Spleen (tissue), 11 donors: ENCODE measurements at regions not wholly inside any gene's neighbourhood (a gene's known extent, or its start where the extent isn't known, plus 50 kb on each side); places are given as distances from the start of the nearest gene placed in this dataset.

Source experiments
- DNase-seq: peaks from one replicate; pipeline ENCODE4 v3.0.0-alpha.2; 2020
- H3K27ac ChIP-seq, 8 donors: fragments of 200-600 bp; sonication (generic) in 7 of 8; 1 replicate in 4 of 8; 2 replicates in 4 of 8; pipeline versions ENCODE4 v1.5.0 to v1.8.0; 2016 to 2021; ENCODE audit warnings: inconsistent platforms in 4 of 8, mild to moderate bottlenecking in 4 of 8, moderate library complexity in 1 of 8
- H3K27me3 ChIP-seq, 7 donors: fragments of 200-600 bp; sonication (generic) in 6 of 7; replicated peaks in 1 of 7; 1 replicate in 4 of 7; 2 replicates in 3 of 7; pipeline versions ENCODE4 v1.5.0 to v1.8.0; 2016 to 2021; ENCODE audit warnings: inconsistent platforms in 3 of 7, mild to moderate bottlenecking in 1 of 7
- H3K36me3 ChIP-seq, 6 donors: fragments of 200-600 bp; sonication (generic) in 5 of 6; 1 replicate in 4 of 6; 2 replicates in 2 of 6; pipeline versions ENCODE4 v1.5.0 to v1.8.0; 2016 to 2021; ENCODE audit warnings: inconsistent platforms in 2 of 6
- H3K4me1 ChIP-seq, 6 donors: fragments of 200-600 bp; sonication (generic) in 5 of 6; 1 replicate in 3 of 6; 2 replicates in 3 of 6; pipeline versions ENCODE4 v1.5.0 to v1.8.0; 2016 to 2021; ENCODE audit warnings: inconsistent platforms in 3 of 6
- H3K4me3 ChIP-seq, 8 donors: fragments of 200-600 bp; sonication (generic) in 7 of 8; 1 replicate in 4 of 8; 2 replicates in 4 of 8; pipeline versions ENCODE4 v1.5.0 to v1.8.0; 2016 to 2021; ENCODE audit warnings: inconsistent platforms in 4 of 8, mild to moderate bottlenecking in 4 of 8, moderate library complexity in 2 of 8
- H3K9me3 ChIP-seq, 8 donors: fragments of 200-600 bp; sonication (generic) in 7 of 8; 1 replicate in 4 of 8; 2 replicates in 4 of 8; pipeline versions ENCODE4 v1.5.0 to v1.8.0; 2016 to 2021; ENCODE audit warnings: inconsistent platforms in 4 of 8
- CTCF ChIP-seq, 11 experiments: fragments of 200-600 bp in 7 of 11; fragments of 450-650 bp in 4 of 11; sonication (generic) in 4 of 11; IDR thresholded peaks in 8 of 11; conservative IDR thresholded peaks in 3 of 11; 1 replicate in 7 of 11; 2 replicates in 4 of 11; pipeline versions ENCODE4 v1.4.0 to v1.8.0; 2016 to 2021; ENCODE audit warnings: antibody characterized with exemption in 11 of 11, inconsistent platforms in 4 of 11, mild to moderate bottlenecking in 1 of 11
- POLR2A ChIP-seq, 3 donors: fragments of 450-650 bp; IDR thresholded peaks; one replicate each; pipeline ENCODE4 v1.5.1; 2017; ENCODE audit warnings: antibody characterized with exemption in 3 of 3, mild to moderate bottlenecking in 1 of 3
- POLR2AphosphoS5 ChIP-seq, 3 donors: sonication (generic); formaldehyde crosslinking; IDR thresholded peaks; one replicate each; pipeline ENCODE4 v1.5.1; 2017; ENCODE audit warnings: antibody characterized with exemption in 3 of 3
- WGBS, 5 donors: extraction: QIAGEN DNeasy Blood & Tissue Kit in 3 of 5; methylation state at CpG; one replicate each; pipeline versions ENCODE4 v1.1.5 to v1.1.7; 2013 to 2018; 5-methylcytosine and 5-hydroxymethylcytosine counted together
- intact Hi-C: fragments of 100-400 bp; cut with DNase I; formaldehyde crosslinking; loops from one replicate; pipeline ENCODE4 v1.15.0; 2023; ENCODE audit warnings: low total_unique reads
- donor health status: healthy with polysubstance abuse.
- donor health status: DM: no; HTN: no; CAD: no; lungs with moderate emphysema.
- donor health status: DM: no; HTN: no; CAD: no.
- donor health status: Bipolar disorder and iron deficiency.
- donor health status: healthy.
- donor health status: DM: no; HTN: no; CAD: no.
- donor health status: DM: yes; HTN: yes; CAD: no.

GRCh38 chr9:16191191-16191590 lies 638.3 kb downstream of the CCDC171 start:
- TF ChIP-seq CTCF (IDR thresholded peaks at IDR 0.05 in 8 of 11, conservative IDR thresholded peaks at IDR 0.05 in 3 of 11), result no peak
- TF ChIP-seq POLR2AphosphoS5 (IDR thresholded peaks at IDR 0.05), result no peak
- no peak for TF ChIP-seq POLR2A (IDR thresholded peaks at IDR 0.05)
- Histone ChIP-seq H3K4me3 (no peak overlapping the region), H3K27me3 (no peaks in the 10 kb centered on the region), H3K27ac (no peak overlapping the region), H3K9me3 (peaks cover 0 to 13% (median 5%) of the 10 kb centered on the region in 8 donors), H3K36me3 (no peaks in the 10 kb centered on the region), H3K4me1 (peaks cover 0 to 6% (median 0%) of the 10 kb centered on the region in 6 donors)
- no peak for DNase-seq
- intact Hi-C loops, result no loop called here
- 78 to 96% (median 89%) methylated on average over 3 of the region's 3 CpGs for WGBS, 5 donors

- intact Hi-C loops, result no loop called here
- 4 to 7% (median 6%) methylated on average over 14 of the region's 14 CpGs for WGBS, 5 donors
- no peak for DNase-seq
- H3K27ac ChIP-seq, result no peak overlapping the region
- H3K27me3 ChIP-seq, result no peaks in the 10 kb centered on the region
- H3K36me3 ChIP-seq, result no peaks in the 10 kb centered on the region
- H3K9me3 ChIP-seq, result peaks cover 0 to 13% (median 5%) of the 10 kb centered on the region in 8 donors
- TF ChIP-seq CTCF (IDR thresholded peaks at IDR 0.05 in 8 of 11, conservative IDR thresholded peaks at IDR 0.05 in 3 of 11) (peak in 7 of 11 experiments; percentile 27 to 61 (median 50)), POLR2AphosphoS5 (IDR thresholded peaks at IDR 0.05) (no peak), POLR2A (IDR thresholded peaks at IDR 0.05) (no peak)
- no peak overlapping the region for H3K4me3 ChIP-seq
- peaks cover 0 to 6% (median 0%) of the 10 kb centered on the region in 6 donors for H3K4me1 ChIP-seq
These were observed 639.0 kb downstream of the CCDC171 start for GRCh38 chr9:16191691-16192402.

GRCh38 chr9:16192403-16193017 lies 639.7 kb downstream of the CCDC171 start:
- Histone ChIP-seq H3K27me3 (no peaks in the 10 kb centered on the region), H3K36me3 (no peaks in the 10 kb centered on the region), H3K9me3 (peaks cover 0 to 13% (median 5%) of the 10 kb centered on the region in 8 donors), H3K4me3 (no peak overlapping the region), H3K4me1 (peaks cover 0 to 6% (median 0%) of the 10 kb centered on the region in 6 donors), H3K27ac (no peak overlapping the region)
- no peak for DNase-seq
- intact Hi-C loops, result no loop called here
- no peak for TF ChIP-seq POLR2AphosphoS5 (IDR thresholded peaks at IDR 0.05)
- TF ChIP-seq POLR2A (IDR thresholded peaks at IDR 0.05), result no peak
- TF ChIP-seq CTCF (IDR thresholded peaks at IDR 0.05 in 8 of 11, conservative IDR thresholded peaks at IDR 0.05 in 3 of 11), result no peak
- 30 to 39% (median 32%) methylated on average over 6 of the region's 6 CpGs for WGBS, 5 donors

GRCh38 chr9:16193066-16193465 lies 640.2 kb downstream of the CCDC171 start:
- WGBS, 5 donors, result 78 to 86% (median 83%) methylated on average over 3 of the region's 3 CpGs
- intact Hi-C loops, result no loop called here
- Histone ChIP-seq H3K27ac (no peak overlapping the region), H3K4me3 (no peak overlapping the region), H3K4me1 (peaks cover 0 to 6% (median 0%) of the 10 kb centered on the region in 6 donors), H3K36me3 (no peaks in the 10 kb centered on the region), H3K9me3 (peaks cover 0 to 13% (median 5%) of the 10 kb centered on the region in 8 donors), H3K27me3 (no peaks in the 10 kb centered on the region)
- no peak for DNase-seq
- no peak for TF ChIP-seq POLR2AphosphoS5 (IDR thresholded peaks at IDR 0.05)
- TF ChIP-seq POLR2A (IDR thresholded peaks at IDR 0.05), result no peak
- no peak for TF ChIP-seq CTCF (IDR thresholded peaks at IDR 0.05 in 8 of 11, conservative IDR thresholded peaks at IDR 0.05 in 3 of 11)
